ENCODE measurements at regions not wholly inside any gene's neighbourhood (a gene's known extent, or its start where the extent isn't known, plus 50 kb on each side); places are given as distances from the start of the nearest gene placed in this dataset.

GRCh38 chr7:25643770-25644394 lies 415.6 kb upstream of the NPVF start:
- TF ChIP-seq CTCF (IDR thresholded peaks at IDR 0.05; ENCODE audit: unreplicated experiment) = no peak
- H3K27ac Mint-ChIP-seq = no peak overlapping the region
- no peaks in the 10 kb centered on the region for H3K9me3 Mint-ChIP-seq (ENCODE audit: low read depth)
- H3K36me3 Mint-ChIP-seq (ENCODE audit: insufficient read depth) = no peaks in the 10 kb centered on the region
- no peak for DNase-seq (ENCODE audit: low spot score, unreplicated experiment)
- no peaks in the 10 kb centered on the region for H3K4me1 Mint-ChIP-seq (ENCODE audit: low read depth)
- H3K4me3 Mint-ChIP-seq (ENCODE audit: low read depth) = no peak overlapping the region
- peaks cover 3% of the 10 kb centered on the region for H3K27me3 Mint-ChIP-seq

- no peaks in the 10 kb centered on the region for H3K4me1 Mint-ChIP-seq (ENCODE audit: low read depth)
- TF ChIP-seq CTCF (IDR thresholded peaks at IDR 0.05; ENCODE audit: unreplicated experiment) = no peak
- peaks cover 3% of the 10 kb centered on the region for H3K27me3 Mint-ChIP-seq
- DNase-seq (ENCODE audit: low spot score, unreplicated experiment) = no peak
- H3K27ac Mint-ChIP-seq = no peak overlapping the region
- H3K36me3 Mint-ChIP-seq (ENCODE audit: insufficient read depth) = no peaks in the 10 kb centered on the region
- no peak overlapping the region for H3K4me3 Mint-ChIP-seq (ENCODE audit: low read depth)
- H3K9me3 Mint-ChIP-seq (ENCODE audit: low read depth) = no peaks in the 10 kb centered on the region
Observed at GRCh38 chr7:25646726-25647413, 418.6 kb upstream of the NPVF start.

GRCh38 chr7:25647872-25648271 lies 419.6 kb upstream of the NPVF start:
- no peaks in the 10 kb centered on the region for H3K4me1 Mint-ChIP-seq (ENCODE audit: low read depth)
- H3K9me3 Mint-ChIP-seq (ENCODE audit: low read depth) = no peaks in the 10 kb centered on the region
- TF ChIP-seq CTCF (IDR thresholded peaks at IDR 0.05; ENCODE audit: unreplicated experiment) = no peak
- DNase-seq (ENCODE audit: low spot score, unreplicated experiment) = no peak
- peaks cover 3% of the 10 kb centered on the region for H3K27me3 Mint-ChIP-seq
- no peak overlapping the region for H3K27ac Mint-ChIP-seq
- H3K4me3 Mint-ChIP-seq (ENCODE audit: low read depth) = no peak overlapping the region
- H3K36me3 Mint-ChIP-seq (ENCODE audit: insufficient read depth) = no peaks in the 10 kb centered on the region

- DNase-seq (ENCODE audit: low spot score, unreplicated experiment) = no peak
- H3K27me3 Mint-ChIP-seq = peaks cover 6% of the 10 kb centered on the region
- H3K9me3 Mint-ChIP-seq (ENCODE audit: low read depth) = no peaks in the 10 kb centered on the region
- no peaks in the 10 kb centered on the region for H3K4me1 Mint-ChIP-seq (ENCODE audit: low read depth)
- H3K27ac Mint-ChIP-seq = no peak overlapping the region
- no peak for TF ChIP-seq CTCF (IDR thresholded peaks at IDR 0.05; ENCODE audit: unreplicated experiment)
- no peak overlapping the region for H3K4me3 Mint-ChIP-seq (ENCODE audit: low read depth)
- no peaks in the 10 kb centered on the region for H3K36me3 Mint-ChIP-seq (ENCODE audit: insufficient read depth)
Observed at GRCh38 chr7:25652366-25652765, 424.1 kb upstream of the NPVF start.

GRCh38 chr7:25653384-25653783 lies 425.1 kb upstream of the NPVF start:
- DNase-seq (ENCODE audit: low spot score, unreplicated experiment) = no peak
- H3K36me3 Mint-ChIP-seq (ENCODE audit: insufficient read depth) = no peaks in the 10 kb centered on the region
- H3K4me1 Mint-ChIP-seq (ENCODE audit: low read depth) = no peaks in the 10 kb centered on the region
- TF ChIP-seq CTCF (IDR thresholded peaks at IDR 0.05; ENCODE audit: unreplicated experiment) = no peak
- peaks cover 9% of the 10 kb centered on the region for H3K27me3 Mint-ChIP-seq
- H3K27ac Mint-ChIP-seq = no peak overlapping the region
- no peak overlapping the region for H3K4me3 Mint-ChIP-seq (ENCODE audit: low read depth)
- no peaks in the 10 kb centered on the region for H3K9me3 Mint-ChIP-seq (ENCODE audit: low read depth)

Measured in progenitor cell of endocrine pancreas (in vitro differentiated cells).